Activated T-helper 1 cell treated with anti-CD3 and anti-CD28 coated beads, Interleukin-12 subunit alpha, Interleukin-12 subunit beta, Interleukin-2, Interleukin-4 antibody, amounts not matched to agents 30 ng/mL and 10 ng/mL and 1 ng/mL, durations not matched to agents 14 hours and 24 hours and 36 hours (primary cell): ENCODE measurements at regions not wholly inside any gene's neighbourhood (a gene's known extent, or its start where the extent isn't known, plus 50 kb on each side); places are given as distances from the start of the nearest gene placed in this dataset.

Source experiments
- DNase-seq: peaks from one replicate; pipeline ENCODE4 v3.0.0; 2021; ENCODE audit warnings: low spot score
- H3K27ac Mint-ChIP-seq: one replicate; pipeline ENCODE4 v1.8.0; 2021; ENCODE audit warnings: mild to moderate bottlenecking, mixed read lengths
- H3K27me3 Mint-ChIP-seq: one replicate; pipeline ENCODE4 v1.8.0; 2022; ENCODE audit warnings: mild to moderate bottlenecking, moderate library complexity, mixed read lengths; ENCODE audit not compliant: insufficient read depth
- H3K36me3 Mint-ChIP-seq: one replicate; pipeline ENCODE4 v1.8.0; 2021; ENCODE audit warnings: low read depth, mixed read lengths
- H3K4me1 Mint-ChIP-seq: one replicate; pipeline ENCODE4 v1.8.0; 2021; ENCODE audit warnings: low read depth, mixed read lengths
- H3K4me3 Mint-ChIP-seq: one replicate; pipeline ENCODE4 v1.8.0; 2021; ENCODE audit warnings: mild to moderate bottlenecking, moderate library complexity, mixed read lengths
- H3K9me3 Mint-ChIP-seq: one replicate; pipeline ENCODE4 v1.8.0; 2021; ENCODE audit warnings: mixed read lengths
- intact Hi-C: fragments of 100-400 bp; cut with micrococcal nuclease; formaldehyde crosslinking; loops from one replicate; pipeline ENCODE4 v1.15.1; 2024

DNA sequence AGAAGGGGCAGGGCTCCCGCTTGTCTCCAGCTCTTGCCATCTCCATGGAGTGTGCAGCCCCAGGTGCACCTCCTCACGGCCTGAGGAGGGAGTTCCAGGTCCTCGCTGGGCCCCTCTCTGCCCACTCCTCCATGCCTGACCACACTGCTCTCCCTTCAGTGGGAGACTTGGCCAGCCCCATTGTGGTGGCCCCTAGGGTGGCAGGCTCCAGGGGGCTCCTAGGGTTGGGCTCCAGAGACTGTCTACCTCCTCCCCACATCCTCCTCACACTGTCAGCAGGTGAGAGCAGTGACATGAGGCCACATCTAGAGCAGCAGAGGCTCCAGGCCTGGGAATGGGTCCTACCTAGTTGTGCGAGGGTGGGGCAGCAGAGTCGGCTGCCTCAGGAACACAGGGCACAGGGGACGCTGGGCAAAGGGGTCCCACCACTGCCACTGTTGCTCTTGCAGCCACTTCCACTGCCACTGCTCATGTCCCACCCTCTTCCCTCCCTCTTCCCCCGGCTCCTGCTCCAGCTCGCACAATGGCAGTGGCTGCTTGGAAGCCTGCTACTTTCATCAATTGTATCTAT is 514.8 kb downstream of the MRPL39 start:
- H3K4me1 Mint-ChIP-seq: no peaks in the 10 kb centered on the region

DNA sequence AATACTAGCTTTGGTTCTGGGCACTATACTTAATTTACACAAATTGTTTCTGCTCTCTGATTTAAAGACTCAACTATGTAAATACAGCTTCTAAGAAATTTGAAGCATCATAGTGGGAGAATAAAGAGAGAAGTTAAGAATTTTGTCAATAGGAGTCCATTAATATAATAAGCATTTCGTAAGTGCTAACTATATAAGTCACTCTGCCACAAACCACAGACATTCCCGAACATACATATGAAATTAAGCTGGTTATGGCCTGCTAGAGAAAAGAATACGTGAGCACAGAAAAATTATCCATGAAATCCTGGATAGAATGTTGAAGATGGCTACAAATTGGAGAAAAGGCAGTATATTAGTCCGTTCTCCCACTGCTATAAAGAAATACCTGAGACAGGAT is 526.2 kb downstream of the MRPL39 start:
- Mint-ChIP-seq H3K27me3 (no peaks in the 10 kb centered on the region), H3K4me1 (no peaks in the 10 kb centered on the region), H3K9me3 (no peaks in the 10 kb centered on the region), H3K4me3 (no peak overlapping the region), H3K27ac (no peak overlapping the region), H3K36me3 (no peaks in the 10 kb centered on the region)
- intact Hi-C loops: no loop called here
- no peak for DNase-seq

More for the DNA sequence above, 514.8 kb downstream of the MRPL39 start:
- intact Hi-C loops: no loop called here
- Mint-ChIP-seq H3K9me3 (peaks cover 4% of the 10 kb centered on the region), H3K36me3 (no peaks in the 10 kb centered on the region), H3K4me3 (no peak overlapping the region), H3K27ac (no peak overlapping the region), H3K27me3 (no peaks in the 10 kb centered on the region)
- DNase-seq: no peak

DNA sequence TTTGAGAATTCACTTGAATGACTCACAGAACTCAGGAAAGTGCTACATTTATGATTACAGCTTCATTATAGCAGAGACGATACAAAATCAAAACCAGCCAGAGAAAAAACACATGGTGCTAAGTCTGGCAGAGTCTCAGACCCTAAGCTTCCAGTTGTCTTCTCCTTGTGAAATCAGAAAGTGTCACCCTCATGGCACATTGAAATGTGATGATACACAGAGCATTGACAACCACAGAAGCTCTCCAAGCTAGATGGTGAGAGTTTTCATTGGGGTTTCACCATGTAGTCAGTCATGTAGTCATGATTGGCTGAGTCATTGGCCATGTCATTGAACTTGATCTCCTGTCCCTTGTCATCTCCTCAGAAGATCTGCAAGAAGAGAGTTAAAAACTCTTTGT is 526.6 kb downstream of the MRPL39 start:
- H3K27ac Mint-ChIP-seq: no peak overlapping the region

DNA sequence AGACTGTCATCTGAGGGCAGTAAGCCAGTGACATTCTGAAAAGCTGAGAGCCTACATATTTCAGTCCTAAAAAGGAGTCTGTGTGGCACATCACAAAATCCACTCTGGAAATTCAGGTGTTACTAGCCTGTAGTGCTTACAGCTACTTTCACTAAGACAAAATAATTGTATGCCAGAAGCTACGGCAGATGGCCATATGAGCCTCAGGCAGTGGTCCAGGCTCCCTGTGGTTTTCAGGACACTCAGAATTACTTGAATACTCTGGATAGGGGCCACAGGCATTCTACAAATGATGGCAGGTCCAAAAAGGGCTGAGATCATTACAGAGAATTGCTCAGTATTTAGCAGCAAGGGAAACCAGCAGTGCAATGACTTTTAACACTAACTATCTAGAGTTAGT is 527.1 kb downstream of the MRPL39 start:
- H3K4me3 Mint-ChIP-seq: no peak overlapping the region
- no peaks in the 10 kb centered on the region for H3K9me3 Mint-ChIP-seq
- no peaks in the 10 kb centered on the region for H3K36me3 Mint-ChIP-seq
- no peak for DNase-seq
- H3K27me3 Mint-ChIP-seq: no peaks in the 10 kb centered on the region
- intact Hi-C loops: no loop called here
- H3K27ac Mint-ChIP-seq: no peak overlapping the region
- H3K4me1 Mint-ChIP-seq: no peaks in the 10 kb centered on the region

More for the DNA sequence above, 526.6 kb downstream of the MRPL39 start:
- DNase-seq: no peak
- intact Hi-C loops: no loop called here
- H3K9me3 Mint-ChIP-seq: no peaks in the 10 kb centered on the region
- no peaks in the 10 kb centered on the region for H3K36me3 Mint-ChIP-seq
- no peaks in the 10 kb centered on the region for H3K27me3 Mint-ChIP-seq
- no peaks in the 10 kb centered on the region for H3K4me1 Mint-ChIP-seq
- H3K4me3 Mint-ChIP-seq: no peak overlapping the region

DNA sequence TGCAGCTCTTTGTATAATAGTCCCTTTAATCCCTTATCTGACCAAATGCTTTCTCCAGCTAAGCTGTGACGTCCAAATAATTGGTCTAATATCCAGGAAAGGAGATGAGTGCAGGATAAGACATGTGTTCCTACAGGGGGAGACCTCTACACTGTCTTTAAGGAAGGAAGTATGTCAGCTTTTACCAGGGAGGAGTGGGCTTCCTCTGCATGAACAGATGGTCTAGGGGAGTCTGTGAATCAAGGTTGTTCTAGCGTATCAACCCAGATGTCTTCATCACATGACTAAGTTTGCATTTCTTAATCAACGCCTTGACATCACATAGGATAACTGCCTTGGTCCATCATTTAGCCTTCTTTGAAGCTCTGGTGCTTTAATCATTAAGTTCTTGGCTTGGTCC is 528.2 kb downstream of the MRPL39 start:
- no peaks in the 10 kb centered on the region for H3K4me1 Mint-ChIP-seq
- H3K27ac Mint-ChIP-seq: no peak overlapping the region

DNA sequence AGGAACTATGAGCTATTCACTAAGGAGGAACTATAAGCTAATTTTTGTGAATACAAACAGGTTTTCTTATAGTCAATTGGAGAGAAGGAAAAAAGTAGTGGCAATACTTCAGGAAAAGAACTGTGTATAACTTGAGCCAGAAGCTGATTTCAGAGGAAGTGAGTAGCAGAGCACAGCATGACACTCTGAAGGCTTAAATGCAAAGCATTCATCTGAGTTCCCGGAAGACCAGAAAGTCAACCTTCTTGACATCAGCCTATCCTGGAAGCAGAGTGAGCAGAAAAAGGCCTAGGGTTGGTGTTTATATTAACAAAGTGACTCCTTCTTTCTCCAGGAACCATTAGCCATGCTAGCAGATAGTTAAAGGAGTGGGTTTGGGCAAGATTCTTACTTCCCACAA is 545.2 kb downstream of the MRPL39 start:
- Mint-ChIP-seq H3K27me3 (no peaks in the 10 kb centered on the region), H3K36me3 (no peaks in the 10 kb centered on the region), H3K9me3 (peaks cover 5% of the 10 kb centered on the region), H3K4me3 (no peak overlapping the region), H3K27ac (no peak overlapping the region), H3K4me1 (no peaks in the 10 kb centered on the region)
- intact Hi-C loops: no loop called here
- DNase-seq: no peak

More for the DNA sequence above, 528.2 kb downstream of the MRPL39 start:
- no peaks in the 10 kb centered on the region for H3K27me3 Mint-ChIP-seq
- H3K9me3 Mint-ChIP-seq: no peaks in the 10 kb centered on the region
- no peaks in the 10 kb centered on the region for H3K36me3 Mint-ChIP-seq
- no peak overlapping the region for H3K4me3 Mint-ChIP-seq
- intact Hi-C loops: no loop called here
- DNase-seq: no peak

DNA sequence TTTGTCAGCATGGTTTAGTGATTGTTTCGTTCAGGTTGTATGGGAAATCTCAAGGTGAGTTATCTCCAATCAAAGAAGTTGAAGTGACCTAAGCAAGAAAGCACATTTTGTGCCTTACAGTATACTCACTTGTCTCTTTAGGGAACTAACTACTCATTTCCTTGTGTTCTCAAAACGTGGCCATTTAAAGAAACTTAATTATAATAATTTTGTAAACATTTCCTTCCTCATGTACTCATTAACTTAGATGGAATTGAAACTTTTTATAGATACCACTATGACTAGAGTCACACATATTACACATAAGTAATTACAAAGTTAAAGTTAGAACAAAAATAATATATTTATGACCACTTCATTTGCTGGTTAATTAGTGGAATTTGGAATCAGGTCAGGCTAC is 552.6 kb downstream of the MRPL39 start:
- no peaks in the 10 kb centered on the region for H3K36me3 Mint-ChIP-seq
- H3K4me1 Mint-ChIP-seq: no peaks in the 10 kb centered on the region
- no peaks in the 10 kb centered on the region for H3K27me3 Mint-ChIP-seq
- no peak overlapping the region for H3K4me3 Mint-ChIP-seq
- H3K9me3 Mint-ChIP-seq: peaks cover 5% of the 10 kb centered on the region
- intact Hi-C loops: no loop called here
- DNase-seq: no peak
- no peak overlapping the region for H3K27ac Mint-ChIP-seq

DNA sequence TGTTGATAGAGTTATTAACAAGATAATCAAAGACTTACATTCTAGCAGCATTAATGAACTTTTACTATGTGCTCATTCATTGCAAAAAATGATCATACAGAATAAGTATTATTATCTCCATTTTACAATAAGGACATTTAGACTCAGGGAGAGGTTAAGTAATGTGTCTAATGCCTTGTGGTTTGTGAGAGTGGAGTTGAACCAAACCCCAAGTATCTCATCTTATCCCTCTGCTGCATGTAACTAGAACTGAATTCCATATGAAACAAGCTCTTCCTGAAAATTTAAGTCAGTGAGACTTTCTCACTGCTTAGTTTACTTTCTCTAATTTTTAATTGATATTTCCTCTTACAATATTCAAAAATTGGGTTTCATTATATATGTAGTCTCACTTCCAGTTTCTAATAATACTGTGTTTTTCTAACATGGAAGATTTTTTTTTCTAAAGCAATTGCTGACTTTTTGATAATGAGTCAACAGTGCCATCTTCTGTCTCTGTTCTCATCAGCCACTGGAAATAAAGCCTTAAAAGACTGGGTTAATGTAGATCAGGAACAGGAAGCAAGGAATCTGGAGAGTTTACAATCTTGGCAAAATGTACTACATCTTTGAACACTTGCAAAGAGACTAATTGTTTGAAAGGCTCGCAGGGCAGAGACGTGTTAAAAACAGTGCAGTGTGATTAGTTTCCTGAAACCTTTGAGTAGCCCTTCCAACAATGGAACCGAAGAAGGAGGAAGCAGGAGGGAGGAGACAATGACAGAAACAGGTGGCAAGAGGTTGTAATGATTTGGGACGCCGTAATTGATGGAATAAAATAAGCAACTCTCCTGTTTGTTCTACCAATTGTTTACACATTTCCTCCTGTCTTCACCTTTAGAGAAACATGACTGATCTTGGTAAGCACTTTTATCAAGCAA is 567.6 kb downstream of the MRPL39 start:
- no peaks in the 10 kb centered on the region for H3K4me1 Mint-ChIP-seq
- H3K9me3 Mint-ChIP-seq: no peaks in the 10 kb centered on the region
- H3K36me3 Mint-ChIP-seq: no peaks in the 10 kb centered on the region
- intact Hi-C loops: no loop called here
- H3K4me3 Mint-ChIP-seq: no peak overlapping the region
- no peak overlapping the region for H3K27ac Mint-ChIP-seq
- no peaks in the 10 kb centered on the region for H3K27me3 Mint-ChIP-seq
- DNase-seq: no peak

DNA sequence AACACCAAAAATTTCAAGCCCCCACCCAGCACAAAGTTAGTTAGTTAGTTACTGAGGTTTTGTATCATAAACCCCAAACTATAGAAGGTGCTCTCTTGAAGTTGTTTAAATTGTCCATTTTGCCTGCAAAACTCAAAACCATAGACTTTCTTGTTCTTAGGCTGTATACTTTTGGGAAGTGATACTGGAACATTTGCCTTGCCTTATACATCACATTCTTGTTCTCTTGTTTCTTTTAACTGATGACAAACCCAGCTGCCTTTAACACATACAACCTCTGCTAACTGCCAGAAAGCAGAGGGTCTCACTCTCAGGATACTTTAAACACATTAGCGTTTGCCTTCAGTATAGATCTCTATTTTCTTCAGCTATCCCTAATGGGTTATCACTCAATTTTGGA is 570.5 kb downstream of the MRPL39 start:
- intact Hi-C loops: no loop called here
- Mint-ChIP-seq H3K27ac (no peak overlapping the region), H3K27me3 (no peaks in the 10 kb centered on the region), H3K4me1 (no peaks in the 10 kb centered on the region), H3K36me3 (no peaks in the 10 kb centered on the region), H3K9me3 (no peaks in the 10 kb centered on the region), H3K4me3 (no peak overlapping the region)
- no peak for DNase-seq

DNA sequence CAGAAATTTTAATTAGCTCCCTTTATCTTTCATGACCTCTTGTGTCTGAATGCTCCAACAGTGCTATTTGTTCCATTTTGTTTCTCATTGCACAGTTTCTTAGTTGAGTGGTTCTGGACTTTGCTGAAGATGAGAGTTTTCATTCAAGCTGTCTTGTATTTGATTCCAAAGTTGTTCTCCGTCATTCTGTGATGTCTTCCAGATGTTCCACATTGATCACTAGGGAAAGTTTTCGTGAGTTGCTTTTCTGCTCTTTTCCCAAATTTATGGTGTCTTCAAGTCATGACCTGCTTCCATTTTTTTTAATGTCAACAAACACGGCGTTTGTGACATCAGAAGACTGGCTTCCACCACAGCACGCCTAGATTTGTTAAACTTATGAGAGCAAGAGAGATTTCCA is 575.5 kb downstream of the MRPL39 start:
- no peaks in the 10 kb centered on the region for H3K36me3 Mint-ChIP-seq
- H3K27me3 Mint-ChIP-seq: no peaks in the 10 kb centered on the region
- intact Hi-C loops: no loop called here
- H3K9me3 Mint-ChIP-seq: no peaks in the 10 kb centered on the region
- H3K4me3 Mint-ChIP-seq: no peak overlapping the region
- H3K27ac Mint-ChIP-seq: no peak overlapping the region
- no peaks in the 10 kb centered on the region for H3K4me1 Mint-ChIP-seq
- DNase-seq: no peak

DNA sequence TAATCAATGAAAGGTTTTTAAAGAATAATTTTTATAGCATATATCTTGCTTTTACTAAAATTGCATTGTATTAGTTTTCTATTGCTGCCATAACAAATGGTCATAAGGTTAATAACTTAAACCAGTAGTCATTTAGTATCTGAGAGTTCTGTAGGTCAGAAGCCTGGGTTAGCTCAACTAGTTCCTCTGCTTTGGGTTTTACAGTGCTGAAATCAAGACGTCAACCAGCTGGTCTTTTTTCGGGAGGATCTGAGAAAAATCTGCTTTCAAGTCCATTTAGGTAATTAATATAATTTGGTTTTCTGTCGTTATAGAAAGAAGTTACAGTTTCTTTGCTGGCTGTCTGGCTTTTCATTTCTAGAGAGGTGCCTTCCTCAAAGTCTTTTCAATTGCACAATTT is 577.7 kb downstream of the MRPL39 start:
- H3K27ac Mint-ChIP-seq: no peak overlapping the region
- H3K4me3 Mint-ChIP-seq: no peak overlapping the region
- intact Hi-C loops: no loop called here
- no peaks in the 10 kb centered on the region for H3K27me3 Mint-ChIP-seq
- H3K4me1 Mint-ChIP-seq: no peaks in the 10 kb centered on the region
- peaks cover 6% of the 10 kb centered on the region for H3K9me3 Mint-ChIP-seq
- DNase-seq: no peak
- H3K36me3 Mint-ChIP-seq: no peaks in the 10 kb centered on the region

DNA sequence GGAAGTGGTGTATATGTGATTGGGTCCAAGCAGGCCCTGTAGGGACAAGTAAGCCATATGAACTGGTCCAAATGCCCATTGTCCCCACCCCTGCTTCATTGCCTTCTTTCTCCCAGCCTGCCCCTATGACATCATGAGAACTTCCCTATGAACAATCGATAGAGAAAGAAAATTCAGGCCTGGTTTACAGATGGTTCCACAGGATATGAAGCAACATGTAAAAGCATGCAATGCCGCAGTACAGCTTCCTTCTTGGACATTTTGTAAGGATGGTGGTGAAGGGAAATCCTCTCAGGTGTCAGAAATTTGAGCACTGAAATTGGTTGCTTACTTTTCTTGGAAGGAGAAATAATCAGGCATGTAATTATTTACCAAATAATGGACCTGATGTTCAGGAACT is 581.7 kb downstream of the MRPL39 start:
- H3K4me1 Mint-ChIP-seq: no peaks in the 10 kb centered on the region
- H3K4me3 Mint-ChIP-seq: no peak overlapping the region
- intact Hi-C loops: no loop called here
- no peaks in the 10 kb centered on the region for H3K27me3 Mint-ChIP-seq
- no peaks in the 10 kb centered on the region for H3K36me3 Mint-ChIP-seq
- no peak for DNase-seq
- H3K9me3 Mint-ChIP-seq: peaks cover 12% of the 10 kb centered on the region
- H3K27ac Mint-ChIP-seq: no peak overlapping the region

DNA sequence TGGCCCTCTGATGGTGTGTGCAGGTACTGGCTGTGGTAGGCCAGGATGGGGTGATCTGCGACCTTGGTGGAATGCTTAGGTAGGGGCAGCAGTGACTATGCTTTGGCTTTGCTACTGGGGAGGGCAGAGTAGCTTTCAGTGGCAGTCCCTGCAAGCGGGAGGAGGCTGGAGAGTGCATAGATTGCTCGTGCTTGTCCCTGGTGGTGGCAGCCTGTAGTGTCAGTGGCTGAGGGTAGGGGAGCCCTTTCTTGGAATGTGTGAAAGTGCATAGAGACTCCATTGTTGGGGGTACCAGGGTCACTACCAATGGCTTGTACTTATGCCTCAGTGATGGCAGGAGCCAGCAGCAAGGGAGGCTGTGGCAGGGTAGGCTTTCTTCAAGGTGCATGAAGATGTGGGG is 582.6 kb downstream of the MRPL39 start:
- Mint-ChIP-seq H3K27me3 (no peaks in the 10 kb centered on the region), H3K9me3 (peaks cover 12% of the 10 kb centered on the region), H3K27ac (no peak overlapping the region), H3K4me1 (no peaks in the 10 kb centered on the region), H3K4me3 (no peak overlapping the region), H3K36me3 (no peaks in the 10 kb centered on the region)
- intact Hi-C loops: no loop called here
- no peak for DNase-seq
